OCI-M1 (cell line): ENCODE measurements at regions not wholly inside any gene's neighbourhood (a gene's known extent, or its start where the extent isn't known, plus 50 kb on each side); places are given as distances from the start of the nearest gene placed in this dataset.

Source experiments
- DNase-seq: peaks from one replicate; lab custom pipeline; 2025; lab: John Stamatoyannopoulos, UW

DNA sequence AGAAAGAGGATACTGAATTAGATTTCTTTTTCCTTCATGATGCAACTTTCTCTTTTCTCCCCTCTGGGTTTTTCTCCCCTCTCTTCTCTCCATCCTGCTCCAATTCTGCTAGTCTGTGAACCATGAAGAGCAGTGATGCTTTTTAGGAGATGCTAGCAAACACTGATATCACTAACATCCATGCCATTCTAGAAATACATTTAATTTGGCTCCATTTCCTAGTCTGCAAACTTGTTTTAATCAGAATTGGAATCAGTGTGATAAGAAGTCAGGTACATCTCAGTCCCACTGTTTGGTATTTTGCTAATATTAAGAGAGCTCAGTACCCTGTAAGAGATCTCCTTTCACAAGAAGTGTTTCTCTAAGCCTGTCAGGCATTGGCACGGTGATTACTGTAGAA, 437.1 kb downstream of the RWDD3 start:
- DNase-seq = no peak

- DNase-seq = no peak
Measured at GRCh38 chr1:95679262-95679661, 445.3 kb downstream of the RWDD3 start.

GRCh38 chr1:95685081-95685480, 451.1 kb downstream of the RWDD3 start:
- DNase-seq = no peak

GRCh38 chr1:95686217-95686616, 452.2 kb downstream of the RWDD3 start:
- no peak for DNase-seq

DNA sequence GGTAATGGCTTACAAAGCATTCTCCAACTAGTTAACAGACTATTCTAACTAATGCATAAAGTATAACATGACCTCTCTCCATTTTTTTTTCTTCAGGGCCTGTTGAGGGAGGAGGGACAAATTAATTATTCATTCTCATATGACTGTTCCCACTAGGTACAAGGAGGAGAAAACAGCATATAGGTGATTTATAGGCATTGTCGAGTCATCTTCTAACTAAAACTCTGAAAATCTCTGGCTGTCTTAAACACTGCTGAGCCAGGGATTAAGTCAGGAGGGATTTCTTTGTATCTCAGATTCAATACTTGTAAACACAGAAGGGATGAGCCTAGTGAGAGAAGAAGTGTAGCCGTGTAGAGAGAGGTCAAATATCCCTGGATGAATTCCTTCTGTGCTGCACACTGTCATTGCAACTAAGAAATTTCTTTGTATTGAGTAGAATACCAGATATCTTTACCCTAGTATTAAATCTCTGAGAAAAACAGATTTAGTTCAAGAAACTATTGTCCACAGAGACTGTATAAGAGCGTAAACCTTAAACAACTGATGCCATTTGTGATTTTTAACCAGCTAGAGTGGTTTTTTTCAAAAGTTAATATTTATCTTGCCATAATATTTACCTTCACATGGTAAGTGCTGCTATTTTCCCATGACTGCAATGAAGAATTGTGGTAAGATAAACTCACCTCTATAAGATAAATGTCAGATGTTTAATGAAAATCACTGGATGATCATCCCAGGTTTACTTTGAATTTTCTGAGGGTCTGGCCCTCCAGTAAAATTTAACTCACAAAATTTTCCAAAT, 465.3 kb downstream of the RWDD3 start:
- no peak for DNase-seq

DNA sequence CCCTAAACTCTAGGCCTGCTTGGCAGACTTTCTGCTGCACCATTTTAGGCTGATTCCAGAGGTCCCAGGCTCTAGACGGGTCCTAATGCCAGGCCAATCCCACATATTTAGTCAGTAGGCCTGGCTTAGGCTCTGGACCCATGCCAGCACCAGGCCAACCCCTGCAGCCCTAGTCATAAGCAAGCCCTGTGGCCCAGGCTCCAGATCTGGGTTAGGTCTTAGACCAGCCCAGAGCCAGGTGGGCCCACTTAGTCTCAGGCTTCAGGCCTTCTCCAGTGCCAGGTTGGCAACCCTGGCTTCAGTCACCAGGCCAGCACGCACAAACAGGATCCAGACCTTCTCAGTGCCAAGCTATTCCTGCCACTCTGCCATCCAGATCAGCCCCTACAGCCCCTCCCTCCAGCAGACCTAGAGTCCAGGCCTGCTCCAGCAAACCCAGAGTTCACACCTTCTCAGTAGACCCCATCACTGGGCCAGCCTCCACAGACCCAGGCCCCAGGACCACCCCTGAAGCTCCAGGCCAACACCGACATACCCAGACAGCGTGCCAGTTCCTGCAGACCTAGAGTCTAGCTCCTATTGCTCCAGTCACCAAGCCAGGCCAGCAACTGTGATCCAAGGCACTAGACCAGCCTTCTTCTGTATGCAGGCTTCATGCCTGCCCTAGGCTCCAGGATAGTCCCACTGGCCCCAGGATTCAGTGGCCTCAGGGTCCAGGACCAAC, 467.6 kb downstream of the RWDD3 start:
- no peak for DNase-seq

DNA sequence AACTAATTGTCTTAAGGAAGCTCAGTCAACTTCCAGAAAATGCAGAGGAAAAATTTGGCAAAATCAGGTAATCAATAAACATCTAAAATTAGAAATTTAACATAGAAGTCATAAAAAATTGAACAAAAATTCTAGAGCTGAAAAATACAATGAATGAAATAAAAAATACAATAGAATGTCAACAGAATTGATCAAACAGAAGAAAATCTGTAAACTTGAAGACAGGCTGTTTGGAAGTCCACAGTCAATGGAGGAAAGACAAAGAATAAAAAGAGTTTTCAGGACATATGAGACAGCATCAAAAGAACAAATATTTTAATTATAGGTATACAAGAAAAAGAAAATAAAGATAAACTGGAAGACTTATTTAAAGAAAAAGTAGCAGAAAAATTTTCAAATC, 469.0 kb downstream of the RWDD3 start:
- no peak for DNase-seq

DNA sequence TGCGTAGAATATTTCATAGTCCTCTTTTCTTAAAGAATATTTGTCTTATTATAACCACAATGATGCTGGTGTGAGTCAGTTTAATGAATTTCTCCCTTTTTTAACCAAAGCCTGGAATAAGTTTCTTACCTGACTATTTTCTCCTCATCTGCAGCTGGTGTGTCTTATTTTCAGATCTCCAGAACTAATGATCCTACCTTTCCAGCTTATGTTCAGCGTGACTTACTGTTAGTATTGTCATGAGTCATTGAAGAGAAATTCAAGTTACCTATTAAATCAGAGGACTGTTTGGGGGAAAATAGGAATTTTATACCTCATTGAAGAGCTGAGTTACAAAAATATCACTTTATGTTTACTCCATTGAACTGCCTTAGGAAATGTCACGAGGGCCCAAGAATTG, 482.1 kb downstream of the RWDD3 start:
- no peak for DNase-seq

GRCh38 chr1:95716550-95716949, 482.5 kb downstream of the RWDD3 start:
- DNase-seq = no peak

DNA sequence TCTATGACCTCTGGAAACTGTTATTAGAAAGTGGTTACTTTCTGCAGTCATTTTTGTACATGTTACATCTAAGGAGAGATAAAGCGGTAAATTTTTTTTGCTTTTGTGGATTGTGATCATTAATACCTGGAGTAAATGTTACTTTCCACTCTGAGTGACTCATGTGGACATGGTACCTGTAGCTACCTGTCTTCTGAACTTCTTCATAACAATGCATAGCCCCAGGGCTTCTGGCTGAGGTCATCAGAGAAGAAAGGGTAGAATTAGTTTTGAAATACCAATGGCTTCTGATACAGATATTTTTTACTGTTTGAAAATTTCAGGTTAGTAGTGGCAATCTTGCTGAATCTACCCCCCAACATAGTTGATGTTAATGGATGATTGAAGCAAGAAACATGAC, 489.3 kb downstream of the RWDD3 start:
- no peak for DNase-seq

DNA sequence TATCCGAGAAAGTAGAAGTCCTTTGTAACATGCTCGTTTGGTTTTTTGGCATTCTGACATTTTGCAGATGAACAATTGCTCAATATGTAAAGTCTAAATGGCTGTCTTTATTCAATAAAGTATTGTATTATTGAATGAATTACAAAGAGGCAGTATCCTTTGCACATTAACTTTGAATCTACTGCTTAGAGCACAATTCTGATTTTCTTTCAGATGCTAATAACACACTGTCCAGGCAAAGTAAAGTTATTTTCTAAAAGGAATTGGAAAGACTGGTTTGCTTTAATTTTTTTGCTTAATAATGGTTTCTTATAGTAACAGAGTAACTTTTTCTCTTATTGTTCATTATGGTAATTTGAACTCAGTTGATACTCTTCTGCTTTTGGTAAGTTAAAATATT, 494.8 kb downstream of the RWDD3 start:
- DNase-seq = no peak

- DNase-seq = no peak
Measured at GRCh38 chr1:95730986-95731385, 497.0 kb downstream of the RWDD3 start.

DNA sequence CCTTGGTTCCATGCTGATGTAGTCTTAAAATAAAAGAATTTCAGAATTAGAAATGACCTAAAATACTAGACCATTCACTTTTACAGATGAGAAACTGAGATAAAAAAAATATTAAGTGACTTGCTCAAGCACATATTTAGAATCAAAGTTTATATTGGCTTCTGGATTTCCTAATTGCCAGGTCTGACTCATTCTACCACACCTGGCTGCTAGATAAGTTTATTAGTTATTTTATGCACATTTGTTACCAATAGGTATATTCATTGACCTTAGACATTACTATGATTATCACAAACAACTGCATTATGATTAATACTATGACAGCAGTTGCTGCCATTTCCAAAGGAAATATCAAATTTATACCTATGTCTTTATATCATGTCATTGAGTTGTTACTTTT, 497.5 kb downstream of the RWDD3 start:
- DNase-seq = no peak

GRCh38 chr1:95733031-95733430, 499.0 kb downstream of the RWDD3 start:
- no peak for DNase-seq

- DNase-seq = no peak
Measured at GRCh38 chr1:95733671-95734070, 499.7 kb downstream of the RWDD3 start.

DNA sequence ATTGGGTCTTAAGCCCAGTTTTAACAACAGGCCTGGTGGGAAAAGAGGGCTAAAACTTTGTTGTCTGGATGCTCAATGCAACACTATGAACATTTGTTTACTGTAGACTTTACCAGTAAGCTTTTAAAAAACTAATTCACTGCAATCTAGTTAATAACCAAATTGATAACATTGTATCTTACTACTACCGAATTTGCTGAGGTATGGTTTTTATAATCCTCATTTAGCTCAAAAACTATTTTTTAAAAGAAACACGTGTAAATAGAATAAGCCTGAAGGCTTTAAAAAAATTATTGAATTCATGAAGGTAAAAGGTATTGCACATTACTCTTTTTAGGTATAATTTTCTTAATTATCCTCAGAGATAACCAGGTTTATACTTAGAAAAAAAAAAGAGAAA, 500.6 kb downstream of the RWDD3 start:
- DNase-seq = no peak

GRCh38 chr1:95742591-95743089, 508.6 kb downstream of the RWDD3 start:
- peak; percentile 3 for DNase-seq

GRCh38 chr1:95744731-95745130, 510.7 kb downstream of the RWDD3 start:
- DNase-seq = no peak

DNA sequence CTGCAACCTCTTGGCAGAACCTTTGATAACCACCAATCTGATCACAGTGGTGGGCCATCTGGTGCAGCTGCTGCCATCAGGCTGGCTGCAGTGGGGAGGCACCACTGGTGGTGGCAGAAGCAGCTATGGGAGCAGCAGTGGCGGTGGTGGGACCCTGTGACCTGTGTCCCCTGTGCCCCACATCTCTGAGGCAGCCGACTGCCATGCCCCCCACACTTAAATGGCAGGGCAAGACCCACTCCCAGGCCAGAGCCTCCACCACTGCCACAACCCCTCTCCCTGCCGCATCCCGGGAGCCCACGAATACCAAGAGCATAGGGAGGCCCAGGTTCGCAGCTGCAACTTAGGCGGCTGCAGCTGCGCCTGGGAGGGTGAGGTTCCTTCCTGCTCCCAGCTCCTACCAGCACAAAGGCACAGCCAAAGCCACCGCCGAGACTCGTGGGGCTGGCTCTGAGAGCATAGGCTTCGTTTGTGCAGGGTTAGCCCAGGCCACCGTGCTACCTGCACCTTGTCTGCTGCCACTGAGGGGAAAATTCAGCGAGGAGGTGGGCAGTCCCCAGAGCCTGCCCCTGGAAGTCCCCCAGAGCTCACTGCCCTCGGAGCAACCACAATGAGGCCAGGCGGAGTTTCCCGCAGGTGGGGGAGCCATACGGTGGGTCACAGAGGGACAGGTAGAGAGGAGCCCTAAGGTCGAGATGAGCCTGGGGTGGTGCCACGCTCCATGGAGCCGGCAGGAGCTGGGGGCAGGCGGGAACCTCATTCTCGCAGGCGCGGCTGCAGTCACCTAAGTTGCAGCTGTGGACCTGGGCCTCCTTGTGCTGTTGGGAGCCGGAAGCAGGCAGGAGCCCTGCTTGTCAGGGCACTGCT, 518.7 kb downstream of the RWDD3 start:
- no peak for DNase-seq

DNA sequence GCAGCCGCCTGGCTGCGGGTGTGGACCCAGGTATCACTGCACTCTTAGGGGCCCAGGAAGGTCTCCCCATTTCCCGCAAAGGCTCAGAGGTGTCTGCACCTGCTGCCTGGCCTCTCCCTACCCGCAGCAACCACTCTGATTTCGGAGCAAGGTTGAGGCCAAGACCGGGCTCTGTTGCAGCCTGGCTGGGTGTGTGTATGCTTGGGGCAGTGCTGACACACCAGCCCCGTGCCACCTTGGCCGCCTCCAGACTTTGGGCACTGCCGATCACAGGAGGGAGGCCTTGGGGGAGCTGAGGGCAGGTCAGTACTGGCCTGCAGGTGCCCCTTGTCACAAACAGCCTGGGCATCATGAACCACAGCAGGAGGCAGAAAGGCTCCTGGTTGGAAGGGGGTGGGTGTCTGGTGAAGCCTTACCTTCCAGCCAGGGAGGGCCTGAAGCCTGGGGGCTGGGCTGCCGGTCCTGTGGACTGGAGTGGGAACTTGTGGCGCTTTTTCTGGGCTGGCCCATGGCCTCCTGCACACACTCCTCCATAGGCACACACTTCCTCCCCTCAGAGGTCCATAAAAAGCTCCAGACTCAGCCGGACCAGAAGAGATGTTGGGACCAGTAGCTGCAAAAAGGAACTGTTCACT, 519.5 kb downstream of the RWDD3 start:
- no peak for DNase-seq

DNA sequence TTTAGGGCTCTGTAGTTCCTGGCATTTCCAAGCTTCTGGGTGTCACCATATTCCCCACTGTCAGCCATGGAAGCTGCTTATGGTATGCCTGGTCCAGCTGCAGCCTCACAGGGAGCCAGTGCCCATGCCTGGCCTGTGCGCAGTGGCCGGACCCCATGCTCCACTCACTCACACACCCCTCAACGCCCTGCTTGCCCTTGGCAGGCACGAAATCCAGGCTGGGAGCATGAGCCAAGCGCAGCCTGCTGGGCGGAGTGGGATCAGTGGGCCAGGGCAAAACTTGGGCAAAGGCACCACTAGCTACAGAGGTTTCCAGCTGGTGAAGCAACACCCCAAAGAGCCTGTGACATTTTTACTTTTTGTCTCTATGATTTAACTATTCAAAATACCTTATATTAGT, 520.4 kb downstream of the RWDD3 start:
- no peak for DNase-seq

DNA sequence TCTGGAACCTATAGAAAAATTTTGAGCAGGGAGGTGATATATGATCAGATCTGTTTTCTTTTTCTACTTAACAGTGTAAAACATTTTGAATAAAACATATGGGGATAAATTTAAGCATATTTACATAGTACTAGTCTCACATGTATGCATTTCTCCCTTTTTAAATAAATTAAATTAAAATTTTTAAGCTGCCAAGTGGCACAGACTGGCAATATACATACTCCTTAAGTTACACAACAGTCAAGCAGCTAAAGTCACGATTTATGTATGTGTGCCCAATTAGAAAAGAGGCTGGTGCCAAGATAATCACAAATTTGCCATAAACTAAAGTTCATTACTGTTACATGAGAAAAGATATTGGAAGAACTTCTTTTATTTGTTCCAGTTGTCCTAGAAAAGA, 532.0 kb downstream of the RWDD3 start:
- DNase-seq = no peak
